HG03442 (cell line): ENCODE measurements at regions not wholly inside any gene's neighbourhood (a gene's known extent, or its start where the extent isn't known, plus 50 kb on each side); places are given as distances from the start of the nearest gene placed in this dataset.

Experiments
- ATAC-seq: cut with Tn5 transposase; IDR thresholded peaks from one replicate; pipeline ENCODE4 v1.9.1; 2021; ENCODE audit warnings: mild to moderate bottlenecking, moderate library complexity; ENCODE audit not compliant: unreplicated experiment

DNA sequence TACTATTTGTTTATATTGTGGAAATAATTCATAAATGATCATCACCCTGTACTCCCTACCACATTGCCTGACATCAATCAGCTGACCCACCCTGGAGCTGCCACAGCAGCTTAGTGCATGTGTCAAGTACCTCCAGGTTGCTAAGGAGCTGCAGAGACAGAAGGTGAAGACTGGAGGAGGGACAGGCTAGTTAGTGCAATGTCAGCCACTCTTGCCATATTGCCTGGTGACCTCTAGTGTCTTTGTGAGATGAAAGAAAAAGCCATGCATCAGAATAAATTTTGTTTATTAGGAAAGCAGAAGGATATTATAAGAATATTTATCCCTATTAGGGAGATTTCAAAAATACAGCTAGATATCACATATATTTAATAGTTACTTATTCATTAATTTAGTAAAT, 243.9 kb upstream of the FAT4 start:
- ATAC-seq, result no peak

DNA sequence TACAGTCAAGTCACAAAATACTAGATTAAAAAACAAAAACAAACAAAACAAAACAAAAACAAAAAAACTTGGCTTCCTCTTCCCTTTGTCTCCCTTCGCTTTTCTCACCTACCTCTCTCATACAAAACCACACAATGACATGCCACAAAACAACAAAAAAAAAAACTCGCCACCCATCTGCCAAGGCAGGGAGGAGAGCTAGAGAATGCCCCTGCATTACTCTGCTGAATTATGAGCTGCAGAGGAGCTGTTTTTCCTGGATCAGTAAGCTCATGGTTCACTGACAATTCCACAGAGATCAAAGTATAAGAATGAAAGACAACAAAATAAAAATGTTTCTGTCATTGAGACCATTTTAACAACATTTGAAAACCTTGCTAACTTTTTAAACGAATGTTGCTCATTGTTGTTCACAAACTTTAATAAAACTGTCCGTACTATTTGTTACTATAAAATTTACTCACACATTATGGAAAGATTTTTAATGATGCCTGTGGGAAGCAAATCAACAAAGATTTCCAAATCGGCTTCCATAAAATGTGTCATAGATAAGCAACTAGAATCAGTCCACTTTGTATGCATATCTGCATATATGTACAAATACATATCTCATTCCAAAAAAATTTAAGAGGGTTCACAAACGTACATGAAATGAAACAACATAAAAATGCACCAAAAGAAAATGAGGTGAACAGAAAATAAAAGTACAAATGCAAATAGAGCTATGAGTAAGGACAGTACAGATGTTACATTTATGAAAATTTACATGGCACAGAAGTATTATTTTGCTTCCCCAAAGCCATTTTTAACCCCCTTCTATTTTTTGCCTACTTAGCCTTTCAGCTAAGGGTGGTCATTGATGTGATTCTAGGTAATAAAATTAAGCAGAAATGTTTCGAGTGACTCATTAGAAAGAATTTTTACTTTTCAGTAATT, 252.4 kb upstream of the FAT4 start:
- no peak for ATAC-seq

DNA sequence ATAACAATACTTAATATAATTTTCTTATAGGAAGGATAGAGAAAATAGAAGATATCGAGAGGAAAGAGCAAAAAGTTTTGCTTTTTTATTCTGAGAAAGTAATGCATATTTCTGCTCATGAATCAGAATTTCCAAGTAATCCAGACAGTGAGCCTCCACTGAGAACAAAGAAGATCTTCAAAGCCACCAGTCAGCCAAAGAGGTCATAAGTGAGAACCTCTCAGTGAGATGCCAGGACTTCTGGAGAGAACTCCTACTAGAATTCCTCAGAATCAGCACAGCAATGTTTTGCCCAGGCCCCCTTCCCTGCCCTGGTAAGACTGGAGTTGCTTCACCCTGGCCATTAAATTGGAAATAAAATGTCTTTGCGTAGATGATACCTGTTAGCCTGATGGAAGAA, 254.4 kb upstream of the FAT4 start:
- no peak for ATAC-seq

DNA sequence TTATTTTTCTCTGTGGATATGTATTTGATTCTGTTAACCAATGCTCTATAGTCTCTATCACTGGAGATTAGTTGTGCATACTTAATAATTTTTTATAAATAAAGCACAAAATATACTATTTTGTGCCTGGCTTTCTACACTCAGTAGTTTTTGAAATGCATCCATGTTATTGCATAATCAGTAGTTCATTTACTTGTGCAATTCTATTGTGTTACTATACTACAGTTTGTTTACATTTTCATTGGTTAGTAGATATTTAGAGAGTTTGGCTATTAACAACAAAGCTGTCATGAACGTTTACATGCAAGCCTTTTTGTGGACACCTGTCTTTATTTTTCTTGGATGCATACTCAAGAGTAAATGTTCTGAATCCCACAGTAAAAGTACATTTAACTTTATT, 265.0 kb upstream of the FAT4 start:
- no peak for ATAC-seq

DNA sequence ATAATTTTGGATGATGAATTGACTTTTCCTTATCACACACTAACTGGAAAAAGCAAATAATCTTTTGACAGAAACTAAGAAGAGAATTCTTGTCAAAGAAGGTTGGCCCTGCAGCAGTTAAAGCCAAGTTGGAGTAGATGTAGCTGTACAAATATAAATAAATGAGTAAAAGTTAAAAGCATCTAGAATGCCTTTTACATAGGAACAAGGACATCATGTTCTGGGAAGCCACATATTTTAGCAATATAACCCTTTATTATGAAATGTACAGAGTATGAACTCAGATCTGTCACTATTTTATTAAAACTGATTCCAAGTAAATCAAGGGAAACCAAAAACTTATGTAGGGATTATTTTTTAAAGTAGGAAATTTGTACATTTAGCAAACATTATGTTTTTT, 269.4 kb upstream of the FAT4 start:
- no peak for ATAC-seq

DNA sequence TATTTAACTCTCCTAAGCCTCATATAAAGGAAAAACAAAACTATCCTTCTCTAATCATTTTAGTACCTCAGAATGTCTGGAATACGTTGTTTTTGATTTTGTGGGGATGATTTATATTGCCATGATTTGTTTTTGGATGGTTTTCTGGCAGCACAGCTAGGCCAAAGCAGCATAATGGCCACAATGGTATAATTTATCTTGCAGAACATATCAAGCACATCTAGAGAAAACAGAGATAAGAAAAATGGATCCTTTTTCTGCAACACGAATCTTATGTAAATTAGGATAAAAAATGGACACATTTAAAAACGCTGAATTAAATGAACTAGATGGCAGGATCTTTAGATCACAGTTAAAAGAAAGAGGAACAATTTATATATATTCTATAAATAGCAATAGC, 269.9 kb upstream of the FAT4 start:
- no peak for ATAC-seq

DNA sequence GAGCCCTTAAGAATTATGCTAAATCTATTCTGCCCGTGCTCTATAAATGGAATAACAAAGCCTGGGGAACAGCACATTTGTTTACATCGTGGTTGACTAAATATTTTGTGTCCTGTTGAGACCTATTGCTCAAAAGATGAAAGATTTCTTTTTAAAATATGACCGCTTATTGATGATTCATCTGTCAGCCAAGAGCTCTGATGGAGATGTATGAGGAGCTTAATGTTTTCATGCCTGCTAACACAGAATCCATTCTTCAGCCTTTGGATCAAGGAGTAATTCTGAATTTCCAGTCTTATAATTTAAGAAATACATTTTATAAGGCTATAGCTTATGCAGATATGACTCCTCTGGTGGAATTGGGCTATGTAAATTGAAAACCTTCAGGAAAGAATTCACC, 271.3 kb upstream of the FAT4 start:
- no peak for ATAC-seq

DNA sequence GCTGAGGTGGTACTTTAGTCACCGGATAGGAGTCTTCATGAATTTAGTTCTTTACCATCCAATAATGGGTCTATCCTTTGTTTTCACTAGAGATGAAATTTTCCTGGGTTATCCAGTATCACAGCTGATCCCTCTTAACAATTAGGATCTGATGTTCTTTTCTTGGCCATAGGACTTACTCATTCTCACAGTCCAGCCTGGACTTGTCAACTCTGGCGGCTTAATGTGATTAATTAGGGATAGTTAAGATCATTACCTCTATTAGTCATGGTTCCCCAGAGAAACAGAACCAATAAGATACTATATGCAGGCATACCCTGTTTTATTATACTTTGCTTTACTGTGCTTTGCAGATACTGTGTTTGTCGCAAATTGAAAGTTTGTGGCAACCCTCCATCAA, 272.7 kb upstream of the FAT4 start:
- no peak for ATAC-seq

DNA sequence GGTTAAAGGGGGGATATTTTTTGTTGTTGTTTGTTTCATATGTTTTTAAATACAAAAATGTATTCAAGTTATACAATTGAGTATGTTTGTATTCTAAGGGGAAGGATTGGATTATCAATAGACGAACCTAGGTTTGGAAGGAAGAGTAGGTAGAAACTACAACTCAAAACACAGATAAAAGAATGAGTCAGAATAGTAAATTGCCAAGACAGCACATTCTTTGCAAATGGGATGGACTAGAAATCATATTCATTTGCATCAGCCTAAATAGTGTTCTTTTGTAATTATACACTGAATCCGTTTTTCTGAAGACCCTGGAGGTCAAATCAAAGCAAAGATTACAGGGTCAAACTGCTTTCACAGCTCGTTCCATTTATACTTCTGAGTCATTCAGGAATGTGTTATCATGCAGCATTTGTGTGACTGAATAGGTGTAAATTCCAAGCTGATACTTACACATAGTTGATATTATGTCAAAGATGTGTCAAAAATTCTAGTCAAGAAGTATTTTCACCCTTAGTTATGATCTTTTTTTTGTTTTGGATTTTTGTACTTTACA, 273.3 kb upstream of the FAT4 start:
- ATAC-seq, result no peak

DNA sequence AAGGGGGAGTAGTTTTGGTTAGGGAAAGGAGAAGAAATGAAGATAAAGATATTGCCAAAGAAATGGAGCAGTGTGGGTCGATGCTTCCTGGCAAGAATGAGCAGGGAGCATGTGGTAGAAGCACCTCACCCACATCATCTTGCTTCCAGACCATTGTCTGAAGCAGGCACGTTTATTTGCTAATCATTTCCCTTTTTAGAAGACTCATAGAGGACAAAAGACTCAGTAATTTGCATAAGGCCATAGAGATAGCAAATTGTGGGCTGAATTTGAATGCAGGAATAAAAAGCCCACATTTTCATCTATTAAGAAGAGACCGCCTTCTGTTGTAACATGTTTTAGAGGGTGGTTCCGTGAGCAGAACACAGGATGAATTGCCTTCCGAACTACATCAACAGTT, 275.2 kb upstream of the FAT4 start:
- ATAC-seq, result no peak

DNA sequence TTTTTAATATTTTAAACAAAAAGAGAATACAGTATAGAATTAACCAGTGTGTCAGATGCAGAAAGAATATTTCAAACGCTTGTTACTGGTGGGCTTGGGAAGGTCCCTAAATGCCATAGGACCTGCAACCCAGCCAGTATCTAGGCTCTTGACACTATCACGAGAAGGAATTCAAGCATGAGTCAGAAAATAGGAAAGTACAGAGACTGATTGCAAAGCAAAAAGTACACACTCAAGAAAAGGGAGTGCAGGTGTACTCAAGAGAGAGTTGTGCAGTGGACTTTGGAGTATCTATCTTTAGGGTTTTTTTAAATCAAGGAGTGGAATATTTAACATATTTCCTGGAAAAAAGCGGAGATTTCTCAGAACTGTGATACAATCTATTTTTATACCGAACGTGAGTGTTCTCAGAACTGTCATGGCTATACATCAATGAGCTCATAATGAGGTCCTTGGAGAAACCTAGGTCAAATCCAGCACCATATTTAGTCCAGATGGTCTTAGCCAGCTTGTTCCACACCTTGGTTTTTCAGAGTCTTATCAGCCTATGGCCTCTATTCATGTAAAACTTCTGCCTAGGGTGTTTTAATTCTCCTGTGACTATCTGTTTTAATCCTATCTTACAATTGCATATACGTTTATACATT, 291.8 kb upstream of the FAT4 start:
- no peak for ATAC-seq

DNA sequence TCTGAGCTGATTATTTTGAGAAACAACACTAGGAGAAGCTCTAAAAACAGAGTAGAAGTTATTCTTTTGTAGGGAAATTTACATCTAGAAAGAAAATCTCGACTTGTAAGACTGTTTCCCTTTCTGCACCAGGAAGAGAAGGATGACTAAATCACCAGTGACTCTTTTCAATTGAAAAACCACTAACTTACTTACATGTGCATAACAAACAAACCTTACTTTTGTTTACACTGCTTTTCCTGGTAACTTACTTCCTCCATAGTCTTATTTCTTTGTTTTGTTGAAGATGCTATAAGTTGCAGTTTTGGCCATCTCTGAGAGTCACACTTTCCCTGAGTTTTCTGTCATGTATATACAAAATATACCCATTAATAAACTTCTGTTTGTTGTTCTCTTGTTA, 293.6 kb upstream of the FAT4 start:
- no peak for ATAC-seq

DNA sequence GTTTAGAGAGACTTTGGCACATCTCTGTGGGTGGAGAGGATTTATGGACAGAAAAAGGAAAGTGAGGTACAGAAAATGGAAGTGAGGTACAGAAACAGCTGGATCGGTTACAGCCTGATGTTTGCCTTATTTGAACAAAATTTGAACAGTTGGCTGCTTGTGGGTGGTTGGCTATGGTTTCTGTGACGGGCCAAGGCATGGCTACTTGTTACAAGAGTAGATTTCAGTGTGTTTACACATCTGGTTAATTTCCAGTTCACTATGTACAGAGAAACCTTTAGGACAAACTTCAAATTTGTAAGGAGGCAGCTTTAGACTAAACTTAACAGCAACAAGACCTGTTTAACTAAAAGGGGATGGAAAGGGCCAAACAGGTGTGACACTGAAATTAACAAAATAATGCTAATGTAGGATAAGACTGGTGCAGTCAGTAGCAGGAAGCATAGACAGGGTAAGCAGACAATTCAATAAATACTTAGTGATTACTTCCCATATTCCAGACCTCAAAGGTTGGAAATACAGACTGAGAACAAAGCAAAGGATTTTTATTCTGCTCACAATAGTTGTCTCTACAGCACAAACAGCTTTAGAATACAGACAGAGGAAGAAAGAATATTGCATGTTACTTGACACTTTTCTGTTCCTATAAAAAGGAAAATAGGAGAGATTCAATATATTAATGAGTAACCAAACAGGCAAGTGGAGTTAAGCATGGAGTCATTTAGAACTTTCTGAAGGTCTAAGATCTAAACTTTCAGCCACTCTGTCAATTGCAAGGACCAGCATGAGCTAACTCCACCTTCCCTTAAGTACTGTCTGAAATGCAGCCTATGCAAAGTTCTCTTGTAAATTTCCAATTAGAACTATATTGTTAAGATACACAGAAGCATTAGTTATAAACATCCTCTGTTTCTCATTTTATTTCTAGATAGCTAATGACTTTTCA, 294.4 kb upstream of the FAT4 start:
- ATAC-seq, result no peak

DNA sequence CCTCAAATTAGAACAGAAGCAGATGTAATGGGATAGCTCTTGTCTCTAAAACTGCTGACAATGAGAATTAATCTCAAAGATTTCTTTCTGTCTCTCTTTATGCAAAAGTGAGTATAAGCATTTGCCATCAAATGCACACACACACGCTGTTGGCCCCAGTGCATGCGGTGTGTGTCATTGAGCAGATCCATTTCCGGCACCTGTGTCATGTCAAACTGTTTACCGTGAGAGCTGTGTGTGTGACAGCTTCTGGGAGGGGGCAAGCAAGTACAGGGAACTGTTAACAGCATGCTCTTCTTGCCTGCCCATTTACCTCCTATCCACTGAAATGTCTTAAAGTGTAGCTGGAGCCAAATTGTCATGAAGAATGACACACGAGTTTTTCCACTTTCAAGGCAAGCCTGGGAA, 297.9 kb upstream of the FAT4 start:
- ATAC-seq, result no peak

DNA sequence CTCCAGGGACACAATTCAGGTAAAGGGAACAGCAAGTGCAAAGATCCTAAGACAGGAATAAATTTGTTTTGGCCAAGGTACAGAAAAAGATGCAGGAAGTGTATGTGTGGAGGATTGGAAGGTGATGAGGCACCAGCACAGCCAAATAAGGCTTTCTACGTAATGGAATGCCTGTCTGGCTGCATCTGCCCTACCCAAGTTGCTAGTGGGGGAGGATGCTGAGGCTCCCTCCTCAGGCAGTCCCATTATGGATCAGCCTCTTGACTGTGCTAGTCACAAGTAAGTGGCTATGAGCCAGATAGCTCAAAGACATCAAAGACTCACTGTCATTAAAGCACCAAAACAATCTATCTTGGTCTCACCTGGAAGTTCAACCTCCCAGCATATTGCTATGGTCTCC, 300.9 kb upstream of the FAT4 start:
- ATAC-seq, result no peak

DNA sequence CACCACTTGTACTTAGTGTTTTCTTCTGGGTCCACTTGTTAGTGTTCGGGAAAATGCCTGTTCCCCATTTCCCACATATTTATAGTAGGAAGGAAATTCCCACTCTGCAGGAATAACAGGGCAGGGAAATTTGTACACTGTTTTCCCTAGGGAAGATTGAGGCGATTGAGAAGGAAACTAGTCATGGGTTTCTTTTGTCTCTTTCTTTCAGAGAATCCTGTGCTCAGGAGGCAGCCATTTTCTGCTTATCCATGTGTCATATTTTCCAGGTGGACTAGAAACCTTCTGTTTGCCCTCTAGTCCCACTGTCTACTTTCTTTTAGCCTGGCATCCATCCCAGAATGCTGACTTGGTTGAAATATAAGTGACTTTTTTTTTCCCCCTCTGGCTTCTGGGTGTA, 299.1 kb upstream of the ANKRD50 start:
- no peak for ATAC-seq

DNA sequence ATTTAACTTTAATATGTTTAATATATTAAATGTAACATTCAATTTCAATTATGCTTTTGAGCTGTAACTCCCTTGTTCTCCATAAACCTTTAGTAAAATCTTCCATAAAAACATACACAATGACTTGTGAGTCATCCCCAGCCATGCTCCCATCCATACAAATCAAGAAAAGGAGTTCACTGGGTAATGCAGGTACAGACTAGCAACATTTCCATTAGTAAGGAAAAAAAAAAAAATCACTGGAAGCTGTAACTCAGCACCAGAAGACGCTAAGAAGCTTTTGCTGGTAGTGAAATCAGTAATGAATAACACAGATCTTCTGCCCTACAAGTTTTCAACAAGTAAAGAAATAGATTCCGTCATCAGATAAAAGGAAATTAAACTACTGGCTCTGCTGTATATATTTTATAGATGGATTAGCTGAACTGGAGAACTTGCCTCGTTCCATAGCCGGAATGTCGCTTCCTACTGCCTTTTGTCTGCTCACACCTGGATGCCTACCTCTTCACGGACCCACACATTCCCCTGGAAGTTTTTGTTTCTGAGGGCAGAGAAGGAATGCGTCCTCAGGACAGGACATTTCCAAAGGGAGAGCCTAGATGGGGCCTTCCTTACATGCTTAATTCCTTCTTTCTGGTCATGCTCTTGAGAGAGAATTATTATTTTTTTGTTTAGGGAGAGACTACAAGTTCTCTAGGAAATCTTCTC, 298.4 kb upstream of the ANKRD50 start:
- ATAC-seq, result no peak

DNA sequence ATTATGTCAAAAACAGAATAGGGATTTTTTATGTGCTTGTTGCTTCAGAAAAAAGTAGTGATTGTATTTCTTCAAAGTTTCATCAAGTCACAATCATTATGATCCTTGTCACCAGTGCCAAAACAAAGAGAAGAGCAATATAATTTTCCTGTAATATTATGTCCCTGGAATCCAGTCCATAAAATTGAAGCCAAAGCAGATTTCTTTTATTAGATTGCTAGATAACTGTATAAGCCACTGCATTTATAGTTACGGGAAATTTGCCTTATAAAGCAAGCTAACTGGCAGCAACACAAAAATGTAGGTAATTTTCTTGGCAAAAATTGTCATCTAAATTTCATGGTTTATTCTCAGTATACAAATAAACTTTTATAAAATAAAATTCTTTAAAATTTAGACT, 296.1 kb upstream of the ANKRD50 start:
- no peak for ATAC-seq

DNA sequence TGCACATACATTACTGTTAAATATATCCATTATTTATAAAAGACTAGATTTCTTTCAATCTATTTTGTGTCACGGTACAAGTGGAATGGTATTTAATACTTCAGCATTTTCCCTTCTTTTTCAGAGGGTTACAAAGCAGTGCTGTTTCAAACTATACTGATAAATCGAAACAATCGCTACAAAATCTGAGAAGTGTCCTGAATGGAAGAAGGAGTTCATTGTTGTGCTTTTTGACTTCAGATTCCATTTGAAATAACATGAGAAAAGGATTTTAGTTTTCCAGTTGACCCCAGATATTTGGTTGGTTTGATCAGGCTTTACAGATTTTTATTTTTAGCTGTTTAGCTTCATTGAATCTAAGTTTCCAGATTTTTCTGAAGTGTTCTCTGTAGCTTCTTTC, 292.1 kb upstream of the ANKRD50 start:
- ATAC-seq, result no peak

DNA sequence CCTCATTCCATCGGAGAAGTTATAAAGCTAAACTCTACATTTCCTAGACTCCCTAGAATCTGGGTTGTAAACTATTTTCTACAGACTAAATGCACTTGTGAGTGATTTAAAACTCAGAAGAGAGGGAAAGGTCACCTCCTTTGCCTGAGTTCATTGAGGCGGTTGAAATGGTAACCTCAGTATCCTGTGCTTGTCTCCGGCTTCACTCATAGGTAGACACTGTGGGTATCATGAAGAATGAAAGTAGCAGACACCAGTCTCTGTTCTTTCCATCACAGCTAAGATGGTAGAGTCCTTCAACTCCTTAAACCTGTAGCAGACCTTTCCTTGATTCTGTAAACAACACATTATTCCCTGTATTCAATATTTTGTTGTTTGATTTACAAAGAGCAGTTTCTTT, 291.3 kb upstream of the ANKRD50 start:
- no peak for ATAC-seq

DNA sequence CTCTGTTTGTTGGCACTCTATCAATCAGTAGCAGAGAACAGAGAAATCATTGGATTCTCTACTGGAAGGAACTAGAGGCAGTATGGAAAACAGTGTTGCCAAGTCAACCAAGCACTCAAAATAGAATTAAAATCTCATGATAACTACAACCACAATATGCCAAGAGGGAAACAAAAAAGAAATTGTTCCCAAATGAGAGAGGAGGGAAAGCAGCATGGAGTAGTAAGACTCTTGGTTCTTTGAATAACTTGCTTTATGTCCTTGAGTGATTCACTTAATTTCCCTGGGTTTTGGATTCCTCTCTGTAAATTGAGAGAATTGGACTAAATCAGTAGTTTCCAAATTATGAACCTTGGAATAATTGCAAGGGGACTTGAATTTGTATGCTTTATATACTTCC, 285.5 kb upstream of the ANKRD50 start:
- ATAC-seq, result no peak
